ENCODE measurements at regions not wholly inside any gene's neighbourhood (a gene's known extent, or its start where the extent isn't known, plus 50 kb on each side); places are given as distances from the start of the nearest gene placed in this dataset.

GRCh38 chr16:85490407-85491057 lies 122.6 kb upstream of the GSE1 start:
- TF ChIP-seq CTCF (IDR thresholded peaks at IDR 0.05): no peak

DNA sequence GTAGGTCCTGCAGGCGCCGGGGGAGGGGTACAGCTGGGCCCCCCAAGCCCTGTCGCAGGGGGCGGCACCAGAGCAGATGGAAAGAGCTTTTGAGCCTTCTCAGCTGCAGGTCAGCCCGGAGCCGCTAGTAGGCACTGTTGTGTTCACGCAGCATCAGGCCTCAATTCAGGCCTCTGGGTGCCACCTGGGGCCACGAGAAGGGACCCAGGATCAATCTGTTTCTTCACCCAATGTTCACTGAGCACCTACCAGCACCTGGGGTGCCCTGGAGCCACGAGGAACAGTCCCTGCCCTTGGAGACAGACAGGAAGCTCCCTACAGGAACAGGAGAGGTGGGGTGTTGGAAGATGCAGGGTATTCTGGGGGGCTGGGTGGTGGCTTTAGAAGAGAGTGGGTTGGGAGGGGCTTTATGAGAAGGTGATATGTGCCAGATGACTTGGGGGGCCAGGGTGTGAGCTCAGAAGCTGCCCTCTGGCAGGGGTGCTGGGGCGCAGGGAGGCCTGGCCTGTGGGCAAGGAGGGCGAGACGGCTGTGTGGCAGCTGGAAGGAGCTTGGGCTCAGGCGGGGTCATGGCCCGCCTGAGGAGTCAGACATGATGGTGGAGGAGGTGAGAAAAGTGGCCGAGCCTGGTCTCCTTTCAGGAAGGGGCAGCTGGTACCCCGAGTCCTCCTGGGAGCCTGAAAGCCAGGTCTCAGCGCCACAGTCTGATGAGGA lies 121.9 kb upstream of the GSE1 start:
- TF ChIP-seq CTCF (IDR thresholded peaks at IDR 0.05): peak; percentile 95

- TF ChIP-seq CTCF (IDR thresholded peaks at IDR 0.05): no peak
Measured at GRCh38 chr16:85491798-85492294, 121.3 kb upstream of the GSE1 start.

DNA sequence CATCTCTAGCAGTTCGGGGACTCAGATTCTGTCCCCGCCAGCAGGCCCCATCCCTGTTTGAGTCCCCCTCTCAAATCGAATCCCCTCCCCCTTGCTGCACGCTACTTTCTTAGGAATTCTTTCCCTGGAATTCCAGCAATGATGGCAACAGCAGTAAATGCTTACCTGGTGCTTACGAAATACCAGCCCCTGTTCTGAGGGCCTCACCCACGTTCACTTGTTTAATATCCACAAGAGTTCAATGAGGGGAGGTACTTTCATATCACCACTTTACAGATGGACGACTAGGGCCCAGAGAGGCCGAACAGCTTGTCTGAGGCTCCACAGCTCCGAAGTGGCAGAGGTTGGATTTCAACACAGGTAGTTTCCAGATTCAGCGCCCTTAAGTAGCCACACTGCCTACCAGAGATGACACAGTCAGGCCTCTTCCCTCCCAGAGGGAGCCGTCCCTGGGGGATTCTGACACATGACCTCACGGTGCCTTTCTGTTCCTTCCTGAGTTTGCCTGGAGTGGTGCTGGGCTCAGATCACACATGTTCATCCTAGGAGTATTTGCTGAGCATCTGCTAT lies 120.7 kb upstream of the GSE1 start:
- no peak for TF ChIP-seq CTCF (IDR thresholded peaks at IDR 0.05)

DNA sequence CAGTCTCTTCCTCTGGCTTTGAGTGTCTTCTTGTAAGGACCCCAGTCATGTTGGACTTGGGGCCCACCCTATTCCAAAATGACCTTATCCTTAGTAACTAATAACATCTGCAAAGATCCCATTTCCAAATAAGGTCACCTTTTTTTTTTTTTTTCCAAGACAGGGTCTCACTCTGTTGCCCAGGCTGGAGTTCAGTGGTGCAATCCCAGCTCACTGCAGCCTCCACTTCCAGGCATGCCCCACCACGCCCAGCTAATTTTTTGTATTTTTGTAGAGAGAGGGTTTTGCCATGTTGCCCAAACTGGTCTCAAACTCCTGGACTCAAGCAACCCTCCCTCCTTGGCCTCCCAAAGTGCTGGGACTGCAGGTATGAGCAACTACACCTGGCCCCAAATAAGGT lies 118.8 kb upstream of the GSE1 start:
- TF ChIP-seq CTCF (IDR thresholded peaks at IDR 0.05): no peak

DNA sequence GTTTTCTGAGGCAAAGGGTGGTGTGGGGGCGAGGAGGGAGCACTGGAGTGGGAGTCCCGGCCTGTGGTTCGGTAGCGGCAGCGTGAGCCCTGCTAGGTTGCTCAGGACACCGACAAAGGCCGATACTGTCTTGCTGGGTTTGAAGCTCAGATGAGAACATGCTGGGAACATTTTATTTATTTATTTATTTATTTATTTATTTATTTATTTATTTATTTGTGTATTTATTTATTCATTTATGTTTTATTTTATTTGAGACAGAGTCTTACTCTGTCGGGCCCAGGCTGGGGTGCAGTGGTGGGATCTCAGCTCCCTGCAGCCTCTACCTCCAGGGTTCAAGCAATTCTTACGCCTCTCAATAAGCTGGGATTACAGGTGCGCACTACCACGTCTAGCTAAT lies 117.9 kb upstream of the GSE1 start:
- TF ChIP-seq CTCF (IDR thresholded peaks at IDR 0.05): no peak

- no peak for TF ChIP-seq CTCF (IDR thresholded peaks at IDR 0.05)
Measured at GRCh38 chr16:85495823-85496538, 117.1 kb upstream of the GSE1 start.

Measured in LNCAP (cell line).